ENCODE measurements at regions not wholly inside any gene's neighbourhood (a gene's known extent, or its start where the extent isn't known, plus 50 kb on each side); places are given as distances from the start of the nearest gene placed in this dataset.
A peak's percentile ranks its signal among the peaks of the same experiment; 100 is the strongest.

DNA sequence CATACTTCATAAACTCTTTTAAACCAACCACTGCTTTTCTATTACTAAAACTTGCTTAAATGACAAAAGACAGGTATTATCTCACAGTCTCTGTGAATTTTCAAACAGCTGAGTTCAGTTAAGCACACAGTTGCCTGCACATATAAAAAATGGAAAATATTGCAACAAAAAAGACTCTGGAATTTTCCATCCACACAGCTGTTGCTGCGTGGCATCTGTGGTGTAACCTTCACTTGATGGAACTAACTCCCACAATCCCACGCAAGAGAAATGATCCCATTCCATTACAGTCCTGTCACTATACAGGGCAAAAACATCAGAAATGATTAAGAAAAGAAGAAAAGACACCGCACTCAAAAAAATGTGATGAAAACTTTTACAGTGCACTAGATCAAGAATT, 149.8 kb upstream of the TBL1X start:
- no peak for DNase-seq (ENCODE audit: low read depth in 2 of 2)

DNA sequence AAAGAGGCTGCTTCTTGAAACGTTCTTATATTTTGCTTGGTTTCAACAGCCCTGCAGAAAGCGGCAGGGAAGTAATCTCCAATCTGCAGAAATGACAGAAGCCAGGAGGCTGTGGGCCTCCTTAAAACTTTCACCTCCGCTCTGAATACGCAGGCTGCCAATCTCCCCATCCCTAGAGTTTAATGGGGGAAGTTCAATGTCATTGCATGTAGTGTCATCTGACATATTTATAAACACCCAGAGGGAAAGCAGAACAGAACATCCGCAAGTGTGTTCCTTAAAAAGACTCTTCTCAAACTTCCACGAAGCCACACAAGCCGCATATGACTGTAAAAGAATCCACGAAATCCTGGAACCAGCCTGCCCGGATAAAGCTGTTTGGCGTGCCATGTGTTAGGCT, 148.8 kb upstream of the TBL1X start:
- DNase-seq (ENCODE audit: low read depth in 2 of 2), result no peak

DNA sequence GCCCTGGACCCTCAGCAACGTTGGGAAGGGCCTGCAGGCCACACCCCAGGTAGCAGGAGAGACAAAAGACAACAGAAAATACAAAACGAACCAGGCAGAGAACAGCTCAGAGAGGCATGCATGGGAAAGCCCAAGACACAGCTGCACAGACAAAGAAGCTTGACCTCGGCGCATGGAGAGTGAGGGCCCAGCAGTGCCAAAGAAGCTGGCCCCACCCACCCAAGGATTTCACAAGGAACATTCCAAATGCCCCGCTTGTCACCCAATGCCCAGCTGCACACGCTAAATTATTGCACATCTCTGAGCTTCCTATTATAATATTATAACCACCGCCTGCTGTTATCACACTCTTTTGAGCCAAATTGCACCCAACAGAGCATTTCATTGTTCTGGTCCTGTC, 147.7 kb upstream of the TBL1X start:
- no peak for DNase-seq (ENCODE audit: low read depth in 2 of 2)

DNA sequence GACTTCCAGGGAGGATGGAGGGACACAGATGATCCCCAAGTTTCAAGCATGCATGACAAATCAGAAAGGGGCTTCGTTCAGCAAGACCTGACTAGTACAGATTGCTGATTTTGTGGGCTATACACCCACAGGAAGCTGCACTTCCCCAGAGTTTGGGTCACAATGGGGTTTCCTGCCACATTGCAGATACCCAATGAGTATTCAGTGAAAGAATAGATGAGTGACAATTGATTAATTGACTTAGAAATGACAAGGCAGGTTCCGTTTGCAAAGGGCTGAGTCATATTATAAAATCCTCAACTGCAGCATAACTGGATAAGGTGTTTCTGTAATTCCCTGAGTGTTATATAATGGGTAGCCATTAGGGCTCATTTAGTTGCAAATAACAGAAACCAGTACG, 146.6 kb upstream of the TBL1X start:
- no peak for DNase-seq (ENCODE audit: low read depth in 2 of 2)

DNA sequence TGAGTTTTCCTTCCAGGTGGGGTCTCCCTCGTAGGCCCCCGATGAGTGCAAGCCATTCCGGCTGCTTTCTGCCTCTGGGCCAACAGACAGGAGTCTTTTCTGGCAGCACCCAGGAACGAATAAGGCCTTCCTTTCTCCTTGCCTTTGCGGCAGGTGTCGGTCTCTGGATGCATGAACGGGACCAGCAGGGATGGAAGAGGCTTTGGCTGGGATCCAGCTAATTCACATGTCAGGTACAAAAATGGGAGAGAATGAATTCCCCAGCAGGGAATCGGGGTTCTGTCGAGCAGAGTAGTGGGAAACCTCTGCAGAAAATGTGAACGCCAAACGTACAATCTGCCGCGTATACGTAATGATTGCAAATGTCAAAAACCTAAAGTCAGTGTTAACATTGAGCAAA, 146.1 kb upstream of the TBL1X start:
- DNase-seq (ENCODE audit: low read depth in 2 of 2), result no peak

DNA sequence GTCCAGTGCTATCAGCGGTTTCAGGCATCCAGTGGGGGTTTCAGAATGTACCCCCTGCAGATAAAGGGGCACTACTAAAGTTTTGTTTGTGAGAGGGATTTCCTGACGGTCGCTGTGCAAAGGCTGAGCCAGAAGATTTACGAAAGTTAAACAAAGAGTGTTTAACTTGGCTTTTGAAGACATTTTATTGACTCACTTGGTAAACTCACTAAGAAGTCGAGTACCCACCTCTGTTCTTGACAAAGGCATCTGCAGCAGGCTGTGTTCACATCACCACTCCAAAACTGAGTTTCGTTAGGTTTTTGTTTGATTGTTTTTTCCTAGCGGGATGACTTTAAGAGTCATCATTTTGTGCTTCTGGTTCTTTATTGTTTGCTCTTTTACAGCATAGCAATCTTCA, 143.9 kb upstream of the TBL1X start:
- DNase-seq (ENCODE audit: low read depth in 2 of 2), result no peak

DNA sequence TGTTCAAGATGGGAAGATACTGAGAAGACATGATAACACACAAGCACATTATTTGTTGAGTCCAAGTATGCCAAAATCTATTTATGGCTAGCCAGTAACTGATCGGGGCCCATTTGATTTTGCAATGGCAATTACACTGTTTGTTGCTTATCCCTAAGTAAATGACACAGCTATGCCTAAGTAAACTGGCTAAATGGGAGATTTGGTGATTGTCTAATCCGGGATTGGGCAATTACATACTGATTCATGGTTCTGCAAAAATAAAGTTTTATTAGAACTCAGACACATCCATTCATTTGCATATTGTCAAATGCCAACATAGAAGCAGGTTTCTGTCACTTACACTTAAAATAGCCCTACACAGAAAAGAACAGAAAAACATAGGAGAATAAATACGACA, 140.2 kb upstream of the TBL1X start:
- no peak for DNase-seq (ENCODE audit: low read depth in 2 of 2)

DNA sequence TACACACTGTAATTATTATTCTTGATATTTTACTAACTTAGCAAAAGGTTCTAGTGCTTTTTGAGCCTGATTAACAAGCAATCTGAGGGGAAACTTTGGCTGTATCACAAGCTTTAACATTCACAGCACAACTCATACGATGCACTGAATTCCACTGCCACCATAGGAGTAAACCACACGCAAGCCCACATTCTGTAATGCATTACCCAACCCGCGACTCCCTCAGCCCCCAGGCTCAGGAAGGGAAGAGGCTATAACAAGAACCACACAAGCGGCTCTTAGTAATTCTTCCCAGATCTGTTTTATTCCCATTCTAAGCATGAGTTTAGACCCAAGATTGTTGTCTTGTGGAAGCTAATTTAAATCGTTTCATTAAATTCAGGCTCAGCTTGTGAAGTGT, 138.5 kb upstream of the TBL1X start:
- no peak for DNase-seq (ENCODE audit: low read depth in 2 of 2)

DNA sequence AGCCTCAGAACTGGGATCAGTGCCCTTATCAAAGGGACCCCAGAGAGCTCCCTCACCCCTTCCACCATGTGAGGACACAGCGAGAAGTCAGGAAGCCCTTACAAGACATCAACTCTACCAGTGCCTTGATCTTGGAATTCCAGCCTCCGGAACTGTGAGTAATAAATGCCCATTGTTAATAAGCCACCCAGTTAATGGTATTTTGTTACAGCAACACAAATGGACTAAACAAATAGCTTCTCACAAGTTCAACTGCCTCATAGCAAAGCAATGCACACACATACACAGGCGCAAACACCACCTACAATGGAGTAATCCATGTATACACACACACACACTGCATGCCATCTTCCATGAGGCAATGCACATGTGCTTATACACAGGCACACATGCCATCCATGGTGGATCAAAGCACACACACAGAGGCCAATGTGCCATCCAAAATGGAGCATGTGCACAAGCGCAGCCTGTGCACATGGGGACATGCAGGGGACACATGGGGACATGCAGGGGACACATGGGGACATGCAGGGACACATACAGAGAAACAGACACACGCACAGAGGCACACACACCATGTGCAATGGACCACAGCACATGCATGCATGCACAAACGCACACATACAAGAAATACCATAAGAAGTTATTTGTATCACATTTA, 137.6 kb upstream of the TBL1X start:
- DNase-seq (ENCODE audit: low read depth in 2 of 2), result no peak

DNA sequence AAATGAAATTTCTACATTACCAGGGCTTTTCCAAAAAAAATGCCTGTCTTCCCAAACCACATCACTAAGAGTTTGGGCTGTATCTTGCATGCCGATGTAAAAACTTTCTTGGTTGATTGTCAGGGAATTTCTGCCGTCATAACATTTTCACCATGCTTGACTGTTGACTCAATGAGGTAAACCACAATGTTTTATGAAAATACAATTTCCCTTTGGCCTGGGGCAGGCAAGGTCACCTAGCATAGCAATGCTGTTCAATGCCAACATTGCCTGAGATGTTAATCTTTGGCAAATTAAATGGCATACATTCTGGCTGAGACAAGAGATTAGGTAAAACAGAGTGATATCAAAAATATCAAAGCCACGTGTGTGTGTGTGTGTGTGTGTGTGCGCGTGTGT, 137.1 kb upstream of the TBL1X start:
- DNase-seq (ENCODE audit: low read depth in 2 of 2), result no peak

DNA sequence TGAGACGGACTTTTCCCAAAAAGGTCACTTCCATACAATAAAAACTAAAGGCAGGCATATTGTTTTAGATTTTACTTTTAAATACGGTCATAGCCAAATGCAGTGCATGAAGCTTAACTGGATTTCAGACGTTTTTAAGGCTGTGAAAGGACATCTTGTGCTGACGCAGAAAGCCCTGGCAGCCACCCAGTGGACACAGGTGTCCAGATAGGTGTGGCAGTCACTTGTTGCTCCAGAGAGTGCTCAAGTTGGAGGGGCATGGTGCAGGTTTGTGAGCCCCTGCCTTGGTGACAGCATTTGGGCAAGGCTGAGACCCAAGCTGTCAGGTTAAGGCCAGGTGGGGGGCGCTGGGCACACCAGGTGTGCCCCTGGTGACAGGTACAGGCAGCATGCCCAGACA, 135.8 kb upstream of the TBL1X start:
- no peak for DNase-seq (ENCODE audit: low read depth in 2 of 2)

DNA sequence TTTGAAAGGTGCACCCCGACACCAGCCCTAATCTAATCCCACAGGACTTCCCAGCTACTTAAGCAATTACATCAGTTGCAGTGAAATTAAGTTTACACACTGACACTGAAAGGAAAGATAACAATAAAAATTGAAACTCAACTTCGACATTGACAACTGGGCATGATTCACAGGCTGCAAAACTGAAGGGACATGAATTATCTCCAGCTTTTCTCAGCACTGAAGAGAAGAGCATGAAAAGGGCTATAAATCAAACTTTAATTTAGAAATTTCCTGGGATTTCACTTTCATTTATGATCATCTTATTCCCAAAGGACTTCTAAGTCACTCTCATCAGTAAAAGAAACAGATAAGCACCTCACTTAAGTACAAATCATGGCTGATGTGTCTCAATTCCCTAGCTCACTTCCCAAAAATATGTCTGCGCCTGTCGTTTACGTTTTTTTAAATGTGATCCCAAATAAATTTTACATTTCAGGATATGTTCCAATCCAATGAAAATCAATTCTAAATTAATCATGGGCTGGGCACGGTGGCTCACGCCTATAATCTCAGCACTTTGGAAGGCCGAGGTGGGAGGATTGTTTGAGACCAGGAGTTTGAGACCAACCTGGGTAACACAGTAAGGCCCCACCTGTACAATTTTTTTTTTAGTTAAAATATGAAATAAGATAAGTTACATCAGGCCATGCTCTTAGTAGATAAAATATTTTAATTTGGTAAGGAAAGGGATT, 134.4 kb upstream of the TBL1X start:
- no peak for DNase-seq (ENCODE audit: low read depth in 2 of 2)

DNA sequence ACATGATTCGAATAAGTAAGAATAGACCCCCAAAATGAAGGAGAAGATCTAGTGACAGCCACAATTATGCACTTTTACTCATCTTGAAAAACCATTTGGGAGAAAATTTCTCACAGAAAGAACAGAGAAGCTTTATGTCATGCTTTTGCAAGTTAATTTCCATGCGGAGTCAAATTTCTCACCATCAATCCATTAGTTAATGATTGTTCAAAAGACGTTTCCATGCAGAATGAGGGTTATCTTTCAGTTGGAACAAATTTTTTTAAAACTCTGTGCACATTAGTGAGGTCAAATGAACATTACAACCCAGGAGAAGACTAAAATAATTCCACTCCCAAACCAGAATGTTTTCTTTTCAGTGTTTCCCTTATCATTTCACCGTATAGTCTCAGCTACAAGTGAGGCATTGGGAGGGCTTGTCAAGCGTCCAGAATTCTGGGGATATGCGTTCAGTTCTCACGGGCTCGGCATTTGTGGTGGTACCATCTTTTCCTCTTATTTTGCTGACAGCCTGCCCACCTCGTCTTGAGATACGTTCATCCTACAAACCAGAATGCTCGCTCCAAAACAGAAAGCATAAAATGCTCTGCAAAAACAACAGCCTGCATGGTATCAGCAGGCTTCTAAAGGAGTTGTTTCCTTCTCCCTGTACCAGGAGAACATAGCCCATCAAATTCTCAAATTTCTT, 130.8 kb upstream of the TBL1X start:
- no peak for DNase-seq (ENCODE audit: low read depth in 2 of 2)

DNA sequence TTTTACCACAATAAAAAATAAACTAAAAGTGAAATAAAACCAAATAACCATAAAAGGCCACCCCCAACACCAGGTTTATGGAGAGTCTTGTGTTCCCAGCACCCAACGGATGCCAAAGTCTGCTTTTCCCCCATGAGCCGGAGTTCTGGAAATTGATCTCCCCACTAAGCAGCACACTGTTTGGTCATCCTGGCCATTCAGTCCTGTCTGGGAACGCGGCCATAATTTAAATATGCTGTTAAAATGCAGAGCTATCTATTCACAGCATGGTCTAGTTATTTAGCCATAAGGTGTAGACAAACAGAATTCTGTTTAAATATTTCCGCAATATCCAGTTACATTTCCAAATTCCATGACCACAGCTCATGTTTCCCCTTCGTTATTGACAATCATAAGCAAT, 129.6 kb upstream of the TBL1X start:
- DNase-seq (ENCODE audit: low read depth in 2 of 2), result no peak

DNA sequence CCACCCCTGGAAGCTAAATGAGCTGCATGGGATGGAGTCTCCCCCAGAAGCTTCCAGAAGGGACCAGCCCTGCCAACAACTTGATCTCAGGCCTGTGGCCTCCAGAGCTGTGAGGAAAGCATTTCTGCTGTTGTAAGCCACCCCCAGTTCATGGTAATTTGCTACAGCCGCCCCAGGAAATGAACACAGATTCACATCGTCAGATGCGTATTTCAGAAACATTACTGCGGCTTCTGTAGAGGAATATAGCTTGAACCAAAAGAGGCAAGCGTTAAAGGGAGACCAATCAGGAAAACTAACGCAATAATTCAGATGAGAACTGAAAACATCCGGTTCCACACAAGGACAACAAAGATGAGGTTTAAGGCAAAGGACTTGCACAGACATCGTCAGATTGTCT, 128.4 kb upstream of the TBL1X start:
- no peak for DNase-seq (ENCODE audit: low read depth in 2 of 2)

DNA sequence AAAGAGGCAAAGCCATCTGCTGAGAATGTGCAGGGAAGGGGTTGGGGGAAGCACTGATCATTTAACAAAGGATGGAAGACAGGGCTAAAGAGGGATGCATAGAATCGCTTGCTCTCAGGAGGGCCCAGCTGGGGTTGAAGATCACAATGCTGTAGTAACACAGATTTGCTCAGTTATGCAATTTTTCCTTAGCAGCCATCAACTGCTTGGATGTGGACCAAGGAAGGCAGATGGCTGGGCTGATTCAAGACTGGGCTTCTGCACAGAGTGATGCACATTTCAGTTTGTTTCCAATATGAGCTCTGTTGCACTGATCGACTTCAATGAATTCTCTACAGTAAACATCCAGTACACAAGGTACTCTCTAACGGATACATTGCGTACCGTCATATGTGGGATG, 127.8 kb upstream of the TBL1X start:
- no peak for DNase-seq (ENCODE audit: low read depth in 2 of 2)

DNA sequence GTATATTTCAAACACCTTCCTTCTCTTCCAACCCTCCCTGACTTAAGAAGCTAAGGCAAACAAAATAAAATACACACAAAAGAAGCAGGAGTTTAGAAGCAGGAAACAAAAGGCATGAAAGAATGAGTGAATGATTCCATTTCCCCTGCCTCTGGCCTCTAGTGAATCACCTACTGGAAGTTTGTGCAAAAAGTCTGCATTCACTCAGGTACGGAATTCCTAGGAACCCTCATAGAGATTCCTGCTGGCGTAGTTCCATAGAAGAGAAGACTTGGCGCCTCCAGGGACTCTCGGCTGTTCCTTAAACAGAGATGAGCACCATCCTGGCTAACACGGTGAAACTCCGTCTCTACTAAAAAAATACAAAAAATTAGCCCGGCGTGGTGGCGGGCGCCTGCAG, 125.9 kb upstream of the TBL1X start:
- DNase-seq (ENCODE audit: low read depth in 2 of 2), result no peak

DNA sequence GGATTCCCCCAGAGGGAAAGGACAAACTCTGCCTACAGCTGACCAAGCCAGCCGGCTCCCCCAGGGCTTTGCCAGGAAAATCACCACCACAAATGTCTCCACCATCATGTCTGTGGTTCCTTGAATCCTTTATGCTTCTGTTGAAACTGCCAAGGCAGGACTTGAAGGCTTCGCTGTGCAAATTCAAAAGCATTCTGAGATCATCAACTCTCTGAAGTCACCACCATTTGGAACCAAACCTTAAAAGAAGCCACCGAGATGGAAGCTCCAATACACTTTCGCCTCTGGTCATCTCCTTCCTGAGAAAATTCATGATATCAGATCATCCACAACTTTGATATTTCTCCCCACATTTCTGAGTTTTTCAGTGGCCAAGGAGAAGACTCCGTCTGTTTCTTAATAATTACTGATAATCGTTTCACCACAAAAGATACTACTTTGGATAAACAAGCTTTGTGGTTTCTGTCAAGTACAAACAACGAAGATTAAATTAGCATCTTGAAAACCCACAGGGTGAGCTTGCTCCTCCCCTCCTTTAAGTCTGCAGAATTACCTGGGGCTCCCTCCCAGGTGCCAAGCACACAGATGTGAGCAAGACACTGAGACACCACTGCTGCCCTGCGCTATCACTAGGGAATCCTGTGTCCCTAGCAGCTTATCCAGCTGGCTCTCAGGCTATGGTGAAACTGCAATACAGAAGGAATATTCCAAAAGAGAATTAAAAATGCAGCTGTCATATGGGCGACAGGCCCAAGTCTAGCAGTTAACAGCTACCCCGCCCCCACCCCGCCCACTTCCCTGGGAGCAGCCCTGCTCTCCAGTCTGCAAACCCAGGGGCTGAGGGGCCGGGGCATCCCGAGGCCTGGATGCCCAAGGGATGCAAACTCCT, 125.0 kb upstream of the TBL1X start:
- DNase-seq (ENCODE audit: low read depth in 2 of 2), result no peak

DNA sequence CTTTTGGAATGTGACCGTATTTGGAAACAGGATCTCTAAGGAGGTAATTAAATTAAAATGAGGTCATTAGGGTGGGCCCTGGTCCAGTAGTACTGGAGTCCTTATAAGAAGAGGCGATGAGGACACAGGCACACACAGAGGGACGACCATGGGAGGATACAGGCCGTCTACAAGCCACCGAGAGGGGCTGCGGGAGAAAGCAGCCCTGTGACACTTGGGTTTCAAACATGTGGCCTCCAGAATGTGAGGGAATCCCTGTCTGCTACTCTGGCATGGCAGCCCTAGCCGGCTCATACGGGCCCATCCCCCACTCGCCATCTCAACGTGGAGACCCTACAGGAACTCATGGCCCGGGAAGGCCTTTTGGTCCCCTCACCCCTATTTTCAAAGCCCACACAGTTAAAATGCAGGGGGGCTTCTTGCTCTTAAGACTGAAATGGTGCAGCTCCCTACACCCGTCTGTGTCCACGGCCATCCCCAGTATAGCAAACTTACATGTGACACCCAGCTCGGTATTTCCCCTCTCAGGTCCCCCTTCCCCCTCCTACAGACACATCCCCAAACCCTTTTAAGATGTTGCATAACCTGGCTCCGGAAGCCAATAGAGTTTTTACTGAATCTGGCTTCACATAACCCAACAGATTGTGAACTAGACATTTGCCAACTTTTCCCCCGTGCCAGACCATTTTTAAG, 124.1 kb upstream of the TBL1X start:
- no peak for DNase-seq (ENCODE audit: low read depth in 2 of 2)

DNA sequence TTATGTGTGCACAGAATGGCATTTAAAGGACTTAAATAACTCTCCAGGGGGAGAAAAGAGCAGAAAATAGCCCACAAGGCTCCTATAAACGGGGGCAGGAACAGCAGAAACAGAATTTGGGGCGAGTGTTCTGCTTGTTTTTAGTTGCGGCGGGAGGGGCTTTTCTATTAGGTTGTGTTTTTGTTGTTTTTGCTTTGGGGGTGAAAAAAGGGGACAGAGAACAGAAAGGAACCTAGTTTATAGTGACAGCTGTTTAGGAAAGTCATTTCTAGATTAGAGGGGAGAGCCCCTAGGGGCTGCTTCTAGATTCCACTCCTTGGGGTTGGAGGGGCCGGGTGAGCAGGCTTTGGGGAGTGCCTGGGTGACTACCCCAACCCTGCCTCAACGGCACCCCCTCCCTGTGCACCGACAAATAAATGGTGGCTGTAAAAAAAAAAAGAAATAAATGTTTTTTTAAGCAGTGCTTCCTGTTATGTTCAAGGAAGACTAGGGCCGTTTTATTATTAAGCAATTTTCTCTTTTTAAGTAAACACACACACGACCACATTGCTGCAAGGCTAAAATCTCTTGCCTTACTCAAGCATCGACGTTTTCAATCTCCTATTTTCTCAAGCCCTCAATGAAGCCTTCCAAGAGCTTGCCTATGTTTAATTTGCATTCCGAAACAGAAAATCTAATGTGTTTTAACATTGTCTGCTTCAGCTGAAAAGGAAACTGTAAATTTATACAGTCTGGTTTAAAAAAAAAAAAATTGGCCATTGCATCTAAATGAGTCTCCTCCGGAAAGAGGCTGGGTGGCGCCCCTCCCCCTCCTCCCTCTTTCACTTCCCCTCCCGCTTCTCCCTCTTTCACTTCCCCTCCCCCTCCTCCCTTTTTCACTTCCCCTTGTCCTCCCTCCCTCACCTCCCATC, 123.3 kb upstream of the TBL1X start:
- DNase-seq (ENCODE audit: low read depth in 2 of 2), result peak; percentile 30 to 54
